ENCODE measurements at regions not wholly inside any gene's neighbourhood (a gene's known extent, or its start where the extent isn't known, plus 50 kb on each side); places are given as distances from the start of the nearest gene placed in this dataset.

DNA sequence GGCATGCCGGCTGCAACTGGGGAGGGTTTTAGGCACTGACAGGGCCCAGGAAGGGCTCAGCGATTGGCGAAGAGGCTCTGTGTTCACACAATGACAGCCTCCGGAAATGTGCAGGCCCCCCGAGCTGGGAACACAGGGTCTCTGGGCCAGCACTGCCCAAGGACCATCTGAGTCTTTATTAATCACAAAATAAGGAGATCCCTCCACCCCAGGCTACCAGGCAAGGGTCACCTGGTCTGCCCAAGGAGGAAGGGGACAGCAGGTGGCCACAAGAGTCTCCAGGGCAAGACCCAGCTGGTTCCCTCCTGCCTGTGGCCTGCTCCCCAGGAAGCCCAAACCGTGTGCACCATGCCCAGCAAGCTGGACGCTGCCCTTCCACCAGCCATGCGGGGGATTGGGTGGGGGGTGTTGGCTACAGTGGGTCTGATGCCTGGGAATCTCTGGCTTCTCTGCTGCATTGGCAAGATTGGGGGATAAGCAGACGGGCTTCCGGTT lies 52.1 kb upstream of the TNRC6C start:
- no peak for DNase-seq (ENCODE audit: low spot score)

DNA sequence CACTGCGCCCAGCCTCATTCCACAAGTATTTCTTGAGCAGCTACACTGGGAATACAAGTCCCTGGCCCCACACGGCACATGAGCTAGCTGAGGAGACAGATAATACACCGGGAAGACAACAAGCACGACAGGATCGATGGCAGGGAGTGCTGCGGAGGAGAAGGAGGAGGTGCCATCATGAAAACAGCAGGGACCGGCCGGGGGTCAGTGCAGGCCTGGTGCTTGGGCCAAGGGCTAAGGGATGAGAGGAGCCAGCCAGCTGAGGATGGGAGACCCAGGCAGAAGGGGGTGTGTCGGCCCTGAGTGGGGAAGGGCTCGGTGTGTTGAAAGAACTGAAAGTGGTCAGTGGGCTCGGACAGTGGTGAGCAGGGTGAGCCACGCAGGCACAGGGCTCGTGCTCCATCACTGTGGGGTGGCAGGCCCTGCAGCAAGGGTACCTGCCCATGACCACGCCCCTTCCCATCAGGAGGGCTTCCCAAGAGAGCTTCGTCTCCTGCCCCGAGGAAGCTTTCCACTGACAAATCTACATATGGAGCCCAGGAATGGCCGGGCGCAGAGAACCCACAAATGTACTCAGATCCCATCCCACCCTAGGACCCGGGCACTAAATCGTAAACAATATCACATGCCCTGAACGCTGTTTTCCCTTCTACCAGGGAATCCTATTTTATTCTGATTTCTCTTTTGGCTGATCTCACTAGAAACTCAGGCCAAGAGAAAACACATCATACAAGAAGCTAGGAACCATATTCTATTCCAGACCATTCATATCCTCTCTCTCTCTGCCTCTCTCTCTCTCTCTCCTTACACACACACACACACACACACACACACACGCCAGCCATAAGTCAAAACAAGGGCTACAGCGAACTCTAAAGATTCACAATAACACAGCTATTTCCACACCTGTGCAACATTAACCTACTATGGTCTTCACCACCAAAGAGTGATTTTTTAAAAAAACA lies 50.7 kb upstream of the TNRC6C start:
- no peak for DNase-seq (ENCODE audit: low spot score)

- no peak for DNase-seq (ENCODE audit: low spot score)
These were observed 50.0 kb upstream of the TNRC6C start for GRCh38 chr17:77908501-77908900.

All from HuH-7 (cell line).